ENCODE measurements at regions not wholly inside any gene's neighbourhood (a gene's known extent, or its start where the extent isn't known, plus 50 kb on each side); places are given as distances from the start of the nearest gene placed in this dataset.
A peak's percentile ranks its signal among the peaks of the same experiment; 100 is the strongest.

DNA sequence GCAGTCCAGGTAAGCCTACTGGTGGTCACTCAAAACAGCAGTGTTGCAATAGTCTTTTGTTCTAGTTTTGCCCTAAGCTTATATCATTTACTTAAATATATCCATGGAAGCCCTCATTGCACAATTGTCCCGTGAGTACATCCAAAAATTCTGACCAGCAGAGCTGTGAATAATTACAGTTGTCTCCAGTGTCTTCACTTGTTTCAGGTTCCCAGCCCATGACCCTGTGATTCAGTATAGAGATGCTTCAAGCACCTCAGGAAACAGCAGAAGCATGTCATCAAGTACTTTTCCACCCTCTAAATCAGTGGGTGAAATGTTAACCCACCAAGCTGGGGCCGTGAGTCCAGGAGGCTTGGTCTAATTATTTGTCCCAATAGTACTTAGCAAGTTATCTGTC lies 214.9 kb upstream of the RPS6KA3 start:
- DNase-seq (ENCODE audit: low read depth in 2 of 2, low spot score in 1 of 2), result no peak

DNA sequence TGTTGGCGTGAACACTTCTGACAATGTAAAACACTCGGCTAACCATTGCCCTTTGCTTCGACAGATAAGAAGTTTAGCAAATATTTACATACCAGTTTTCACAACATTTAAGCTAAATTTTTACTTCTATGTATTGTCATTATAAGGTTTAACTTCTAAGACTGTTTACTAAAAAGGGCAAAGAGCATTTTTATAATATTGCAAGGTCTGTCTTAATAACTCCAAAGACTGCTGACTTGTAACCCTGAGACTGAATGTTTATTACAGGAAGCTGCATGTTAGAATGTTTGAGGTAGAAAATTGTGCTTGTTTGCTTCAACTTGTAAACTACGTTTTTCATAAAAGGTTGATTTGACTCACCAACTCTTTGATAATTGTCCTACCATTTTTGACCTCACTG lies 213.2 kb upstream of the RPS6KA3 start:
- DNase-seq (ENCODE audit: low read depth in 2 of 2, low spot score in 1 of 2), result no peak

DNA sequence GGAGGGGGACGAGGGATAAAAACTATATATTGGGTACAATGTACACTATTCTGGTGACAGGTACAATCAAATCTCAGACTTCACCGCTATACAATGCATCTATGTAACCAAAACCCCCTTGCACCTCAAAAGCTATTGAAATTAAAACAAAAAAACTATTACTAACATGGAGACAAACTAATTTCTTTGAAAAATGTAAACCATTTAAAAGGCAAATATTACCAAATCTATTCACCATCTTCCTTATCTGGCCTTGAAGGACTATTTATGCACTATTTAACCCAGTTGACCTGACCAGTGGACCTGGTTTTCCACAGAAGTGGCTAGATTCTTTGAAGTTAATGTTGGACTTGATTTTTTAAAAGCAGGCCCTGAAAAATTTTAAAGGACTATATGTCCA lies 212.3 kb upstream of the RPS6KA3 start:
- no peak for DNase-seq (ENCODE audit: low read depth in 2 of 2, low spot score in 1 of 2)

DNA sequence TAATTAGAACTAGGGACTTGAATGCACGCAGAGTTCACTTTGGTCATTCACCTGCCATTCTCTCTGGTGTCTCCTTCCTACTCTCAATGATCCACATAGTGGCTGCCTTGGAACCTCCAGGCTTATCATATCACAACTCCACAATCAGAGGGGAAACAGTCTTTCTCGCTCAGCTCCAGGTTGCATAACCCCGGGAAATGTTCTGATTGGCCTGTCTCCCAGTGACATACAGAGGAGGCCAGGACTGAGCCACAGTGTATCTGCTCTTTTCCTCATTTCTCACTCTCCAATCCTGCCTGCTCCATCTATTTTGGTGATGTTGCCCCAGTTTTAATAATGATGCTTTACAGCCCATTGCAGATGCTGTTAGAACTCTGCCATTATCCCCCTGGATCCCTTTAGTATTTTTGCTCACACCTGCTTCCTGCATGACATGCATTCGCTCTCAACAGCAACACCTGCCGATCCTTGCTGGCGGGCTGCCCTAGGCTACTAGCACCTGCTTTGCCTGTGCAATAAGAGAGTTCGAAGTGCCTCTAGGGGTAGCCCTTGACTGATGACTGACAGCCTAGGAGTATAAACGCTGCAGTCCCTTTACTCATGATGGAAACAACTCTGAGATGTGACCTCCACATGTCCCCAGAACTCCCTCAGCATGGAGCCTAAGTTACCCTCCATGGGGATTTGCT lies 211.3 kb upstream of the RPS6KA3 start:
- no peak for DNase-seq (ENCODE audit: low read depth in 2 of 2, low spot score in 1 of 2)

DNA sequence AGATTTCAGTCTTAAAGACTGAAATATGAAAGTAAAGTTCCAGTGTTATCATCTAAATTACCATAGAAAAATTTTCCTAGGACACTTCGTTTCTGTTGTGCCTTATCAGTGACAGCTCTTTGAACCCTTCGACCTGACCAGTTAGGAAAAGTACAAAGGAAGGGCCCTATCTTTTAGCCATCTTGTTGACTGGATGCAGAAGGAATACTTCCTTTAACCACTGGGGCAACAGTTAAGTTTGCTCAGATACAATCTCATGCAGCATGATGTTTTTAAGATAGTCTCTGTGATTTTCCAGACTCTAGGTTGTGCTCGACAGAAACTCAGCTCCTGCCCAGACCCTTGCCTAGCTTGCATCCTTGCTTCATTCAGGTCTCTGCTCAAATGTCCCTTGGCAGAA lies 210.5 kb upstream of the RPS6KA3 start:
- DNase-seq (ENCODE audit: low read depth in 2 of 2, low spot score in 1 of 2), result no peak

DNA sequence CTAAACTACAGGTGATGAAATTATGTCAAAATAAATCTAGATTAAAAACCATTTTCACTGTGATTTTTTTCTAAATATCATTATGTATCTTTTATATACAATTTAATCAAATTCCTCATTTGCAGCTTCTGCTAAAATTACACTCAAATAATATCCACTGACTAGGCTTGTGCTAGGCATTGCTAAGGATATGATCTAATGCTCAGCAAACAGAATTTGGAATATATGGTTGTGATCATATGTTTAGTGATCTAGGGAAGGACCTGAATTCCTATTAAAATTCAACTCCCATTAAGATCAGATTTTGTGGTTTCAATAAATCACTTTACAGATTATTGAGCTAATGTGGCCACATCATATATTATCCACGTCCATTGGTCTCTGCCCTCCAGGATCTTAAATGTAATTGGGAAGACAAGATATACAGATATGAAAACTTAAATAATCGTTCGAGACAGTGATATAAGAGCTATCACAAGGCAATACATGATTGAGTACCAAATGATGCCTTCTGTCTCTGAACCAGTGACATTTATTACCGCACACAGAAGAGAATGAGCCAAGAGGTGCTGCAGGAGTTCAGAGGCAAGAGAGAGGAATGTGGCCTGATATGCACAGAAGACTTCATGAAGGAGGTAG lies 206.0 kb upstream of the RPS6KA3 start:
- no peak for DNase-seq (ENCODE audit: low read depth in 2 of 2, low spot score in 1 of 2)

DNA sequence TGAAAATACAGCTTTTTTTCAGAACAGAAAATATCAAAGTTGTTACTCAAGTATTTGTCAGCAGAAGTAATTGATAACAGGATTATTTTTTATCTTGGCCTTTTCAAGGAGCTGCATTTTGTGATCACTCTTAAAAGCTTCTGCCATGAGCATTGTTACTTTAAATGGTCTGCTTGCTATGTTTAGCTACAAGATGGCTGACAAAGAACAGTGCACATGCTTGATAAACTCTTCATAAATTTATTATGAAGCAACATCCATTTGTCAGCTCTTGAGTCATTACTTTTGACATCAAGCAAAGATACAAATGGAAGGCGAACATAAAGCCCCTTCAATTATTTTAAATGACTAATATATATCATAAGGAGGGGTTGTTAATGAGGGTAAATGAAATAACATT lies 205.4 kb upstream of the RPS6KA3 start:
- no peak for DNase-seq (ENCODE audit: low read depth in 2 of 2, low spot score in 1 of 2)

DNA sequence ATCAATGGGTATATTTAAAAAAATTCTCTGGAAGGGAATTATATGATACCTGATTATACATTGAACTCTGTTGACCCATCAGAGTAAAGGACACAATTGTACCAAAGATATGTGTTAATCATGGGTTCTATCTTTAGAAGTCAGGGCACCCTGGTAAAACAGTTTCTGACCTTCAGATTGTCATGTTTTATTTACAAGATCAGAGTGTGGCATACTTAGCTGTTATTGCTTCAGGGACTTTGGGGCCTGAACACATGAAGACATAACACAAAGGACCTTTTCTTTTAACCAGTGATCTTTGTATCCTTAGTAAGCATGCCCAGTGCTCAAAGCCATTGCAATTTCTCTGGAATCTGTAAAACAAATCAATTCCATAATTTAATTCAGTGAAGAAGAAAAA lies 204.8 kb upstream of the RPS6KA3 start:
- DNase-seq (ENCODE audit: low read depth in 2 of 2, low spot score in 1 of 2), result no peak

DNA sequence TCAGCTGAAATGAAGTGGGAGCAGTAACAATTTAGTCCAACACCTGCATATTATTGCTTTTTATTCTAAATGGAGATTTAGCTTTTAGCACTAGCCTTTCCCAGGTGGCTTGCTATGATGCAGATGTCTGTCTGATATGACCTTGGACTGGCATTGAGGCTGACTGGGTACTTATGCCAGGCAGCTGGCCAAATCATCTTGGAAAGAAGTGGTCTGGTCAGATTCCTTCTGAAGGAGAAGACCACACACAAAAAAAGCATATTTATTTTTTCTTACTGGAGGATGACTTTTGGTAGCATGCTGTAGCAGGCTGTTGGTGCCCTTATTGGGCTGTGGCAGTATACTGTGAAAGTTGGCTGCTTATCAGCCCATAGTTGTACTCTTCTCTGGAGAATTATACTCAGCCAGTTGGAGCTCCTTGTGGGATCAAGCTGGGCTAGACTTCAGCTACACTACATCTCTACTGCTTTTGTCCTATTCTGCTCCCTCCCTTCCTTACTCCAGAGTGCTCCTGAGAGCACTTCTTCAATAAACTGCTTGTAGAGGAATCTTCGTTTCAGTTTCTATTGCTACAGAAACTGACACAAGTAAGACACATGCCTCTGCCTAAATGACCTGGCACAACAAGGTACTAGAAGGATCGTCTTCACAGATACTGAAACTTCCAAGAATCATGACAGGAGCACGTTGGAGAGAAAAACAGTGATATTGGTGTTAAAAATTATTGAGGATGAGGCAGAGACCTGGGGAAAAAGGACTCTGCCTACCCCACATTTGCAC lies 196.8 kb upstream of the RPS6KA3 start:
- DNase-seq (ENCODE audit: low read depth in 2 of 2, low spot score in 1 of 2), result no peak

DNA sequence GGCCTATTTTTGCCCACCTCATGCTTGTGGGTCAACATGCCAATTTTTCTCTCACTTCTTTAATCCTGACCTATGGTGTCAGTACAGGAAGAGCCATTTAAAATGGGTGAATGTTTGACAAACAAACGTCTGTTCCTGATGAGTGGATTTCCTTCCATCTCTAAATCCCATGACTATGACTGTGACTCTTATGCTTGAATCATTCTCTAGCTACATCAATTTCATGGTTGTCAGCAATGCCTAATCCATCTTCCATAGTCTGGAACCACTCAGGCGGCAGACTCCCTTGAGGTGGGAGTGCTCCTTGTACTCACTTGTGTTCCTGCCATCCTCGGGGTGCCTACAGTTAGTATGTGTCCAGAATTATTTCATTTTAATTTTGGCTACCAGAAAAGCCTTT lies 194.9 kb upstream of the RPS6KA3 start:
- DNase-seq (ENCODE audit: low read depth in 2 of 2, low spot score in 1 of 2), result no peak

DNA sequence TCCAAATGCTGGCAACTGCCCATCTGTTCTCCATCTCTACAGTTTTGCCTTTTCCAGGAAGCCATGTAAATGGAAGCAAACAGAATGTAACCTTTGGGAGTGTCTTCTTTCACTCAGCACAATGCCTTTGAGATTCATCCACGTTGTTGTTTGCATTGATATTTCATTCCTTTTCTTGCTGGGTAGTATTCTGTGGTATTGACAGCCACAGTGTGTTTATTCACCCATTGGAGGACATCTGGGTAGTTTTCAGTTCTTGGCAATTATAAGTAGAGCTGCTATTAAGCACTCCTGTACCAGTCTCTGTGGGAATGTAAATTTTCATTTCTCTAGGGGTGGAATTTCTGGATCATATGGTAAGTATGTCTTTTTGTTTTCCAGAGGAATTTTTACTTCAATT lies 194.3 kb upstream of the RPS6KA3 start:
- DNase-seq (ENCODE audit: low read depth in 2 of 2, low spot score in 1 of 2), result no peak

DNA sequence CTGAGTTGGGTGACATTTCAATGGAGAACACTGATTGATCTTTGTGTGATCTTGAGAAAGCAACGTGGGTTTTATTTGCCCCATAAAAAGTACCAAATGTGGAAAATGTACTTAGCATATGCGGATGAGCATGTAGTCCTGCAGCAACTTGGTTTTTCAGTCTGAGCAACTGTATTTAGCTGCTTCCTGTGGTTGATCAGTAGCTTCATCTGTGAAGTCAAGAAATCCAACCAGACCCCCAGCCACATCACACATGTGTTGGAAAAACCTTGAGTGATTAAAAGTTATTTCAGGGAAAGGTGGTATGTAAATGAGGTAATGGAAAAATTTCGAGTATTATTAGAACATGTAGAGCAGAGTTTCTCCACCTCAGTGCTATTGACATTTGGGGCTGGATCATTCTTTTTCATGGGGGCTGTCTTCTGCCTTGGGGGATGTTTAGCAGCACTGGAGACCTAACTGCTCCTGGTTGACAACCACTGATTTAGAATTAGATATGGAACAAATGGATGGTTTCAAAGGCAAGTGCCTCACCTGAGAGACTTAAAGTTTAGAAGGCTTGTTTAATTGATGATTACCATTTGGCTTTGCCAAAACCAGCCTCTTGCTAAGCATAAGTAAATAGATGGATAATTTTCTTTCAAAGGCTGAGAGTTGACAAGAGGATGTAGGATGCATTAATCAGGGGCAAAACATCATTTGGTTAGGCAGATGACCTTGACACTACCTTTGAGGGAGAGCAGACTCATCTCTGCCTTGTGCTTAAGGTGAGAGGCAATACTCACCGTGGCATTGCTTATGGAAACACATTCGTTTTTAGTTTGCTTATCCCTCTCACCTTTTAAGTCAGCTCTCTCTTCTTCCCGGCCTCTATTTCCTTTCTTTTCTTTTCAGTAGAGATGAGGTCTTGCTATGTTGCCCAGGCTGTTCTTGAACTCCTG lies 193.0 kb upstream of the RPS6KA3 start:
- DNase-seq (ENCODE audit: low read depth in 2 of 2, low spot score in 1 of 2), result no peak

DNA sequence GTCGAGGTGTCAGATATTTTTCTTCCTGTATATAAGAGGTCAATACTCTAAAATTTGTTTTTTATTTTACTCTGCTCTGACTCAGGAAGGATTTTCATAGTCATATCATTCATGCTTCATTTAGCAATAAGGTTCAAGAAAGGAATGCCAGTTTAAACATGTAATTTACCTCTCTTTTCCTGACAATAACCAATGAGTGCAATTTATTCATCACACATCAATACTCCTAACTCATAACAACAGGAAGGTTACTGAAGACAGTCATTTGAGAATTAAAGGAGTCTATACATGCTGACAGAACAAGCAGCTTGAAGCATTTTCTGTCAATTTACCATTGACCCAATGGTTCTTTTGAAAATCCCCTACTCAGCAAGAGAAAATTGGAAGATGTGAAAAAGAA lies 190.3 kb upstream of the RPS6KA3 start:
- no peak for DNase-seq (ENCODE audit: low read depth in 2 of 2, low spot score in 1 of 2)

DNA sequence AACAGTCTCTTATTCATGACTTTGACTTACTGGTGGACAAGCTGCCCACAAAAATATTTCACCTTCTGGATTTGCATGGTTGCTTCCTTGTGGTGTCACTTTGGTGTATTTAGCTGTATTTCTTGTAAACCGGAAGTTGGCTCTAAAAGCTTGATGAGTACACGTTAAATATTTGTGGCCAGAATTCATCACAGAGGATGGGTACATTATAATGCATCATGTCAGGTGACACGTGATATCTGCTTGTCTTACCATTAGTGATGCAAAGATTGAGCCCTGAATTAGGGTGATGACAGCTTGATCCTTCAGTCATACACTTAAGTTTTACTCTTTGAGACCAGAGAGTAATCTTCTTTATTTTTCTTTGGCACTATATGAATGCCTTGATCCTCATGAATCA lies 188.3 kb upstream of the RPS6KA3 start:
- no peak for DNase-seq (ENCODE audit: low read depth in 2 of 2, low spot score in 1 of 2)

DNA sequence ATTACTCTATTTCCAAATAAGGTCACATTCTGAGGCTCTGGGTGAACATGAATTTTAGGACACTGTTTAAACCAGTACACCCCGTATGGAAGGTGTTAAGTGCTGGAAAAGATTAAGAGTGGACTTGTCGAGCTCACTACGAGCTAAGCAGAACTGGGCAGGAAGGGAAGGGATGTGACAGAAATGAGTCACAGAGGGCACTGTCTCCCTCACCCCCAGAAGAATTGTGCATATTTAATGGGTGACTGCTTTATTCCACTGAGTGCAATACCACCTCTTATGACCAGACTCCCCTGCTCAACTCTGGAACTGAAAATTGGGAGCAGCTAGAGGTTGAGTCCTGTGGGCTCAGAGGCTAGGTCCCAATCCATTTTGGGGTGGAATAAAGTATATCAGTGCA lies 187.4 kb upstream of the RPS6KA3 start:
- DNase-seq (ENCODE audit: low read depth in 2 of 2, low spot score in 1 of 2), result no peak

DNA sequence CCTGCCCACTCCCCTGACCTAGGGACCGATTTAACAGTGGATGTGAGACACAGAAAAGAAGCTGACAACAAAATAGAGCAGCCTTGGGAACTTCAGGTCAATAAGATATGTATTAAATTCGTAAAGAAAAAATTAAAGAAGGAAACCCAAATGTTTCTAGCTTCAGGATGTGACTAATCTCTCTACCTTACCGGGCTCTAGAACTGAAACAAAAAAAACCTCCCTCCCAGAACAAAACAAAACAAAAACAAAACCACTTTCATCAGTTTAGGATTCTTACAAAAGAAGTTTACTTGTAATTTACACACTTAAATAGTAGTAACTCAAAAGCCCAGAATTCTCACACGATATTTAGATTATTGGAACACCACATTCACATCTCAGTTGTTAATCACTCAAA lies 185.8 kb upstream of the RPS6KA3 start:
- DNase-seq (ENCODE audit: low read depth in 2 of 2, low spot score in 1 of 2), result no peak

DNA sequence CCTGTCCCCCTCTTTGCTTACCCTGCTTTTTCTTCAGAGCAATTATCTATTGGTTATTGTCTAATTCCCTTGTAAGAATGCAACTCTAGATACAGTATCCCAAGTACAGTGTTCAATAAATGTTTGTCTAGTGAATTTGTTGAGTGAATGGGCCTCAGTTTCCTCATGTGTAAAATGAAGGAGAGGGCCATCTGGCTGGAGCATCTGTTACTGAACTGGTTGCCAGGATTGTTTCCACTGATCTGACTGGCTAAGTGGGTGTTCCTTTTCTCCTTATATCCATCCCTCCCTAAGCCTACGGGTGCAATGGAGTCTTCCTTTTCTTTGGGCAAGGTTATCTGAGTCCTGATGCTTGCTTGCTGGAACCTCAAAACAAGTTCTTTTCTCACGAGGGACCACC lies 185.2 kb upstream of the RPS6KA3 start:
- DNase-seq (ENCODE audit: low read depth in 2 of 2, low spot score in 1 of 2), result no peak

DNA sequence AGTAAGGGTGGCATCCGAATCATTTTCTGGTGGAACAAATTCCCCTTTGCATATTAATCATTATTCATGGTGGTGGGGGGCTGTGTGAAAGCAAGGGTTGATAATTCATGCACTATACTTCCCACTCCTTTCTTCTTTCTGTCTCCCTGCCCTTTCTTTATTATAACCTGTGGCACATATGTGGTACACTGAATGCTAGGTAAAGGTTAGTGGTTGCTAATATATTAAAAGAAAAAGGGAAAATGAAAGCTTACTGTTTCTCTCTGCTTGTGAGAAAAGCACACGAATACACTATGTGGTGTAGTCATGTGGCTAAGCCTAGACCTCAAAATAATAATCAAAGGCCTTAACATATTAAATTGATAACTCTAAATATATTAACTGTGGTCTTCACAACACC lies 178.4 kb upstream of the RPS6KA3 start:
- DNase-seq (ENCODE audit: low read depth in 2 of 2, low spot score in 1 of 2), result no peak

DNA sequence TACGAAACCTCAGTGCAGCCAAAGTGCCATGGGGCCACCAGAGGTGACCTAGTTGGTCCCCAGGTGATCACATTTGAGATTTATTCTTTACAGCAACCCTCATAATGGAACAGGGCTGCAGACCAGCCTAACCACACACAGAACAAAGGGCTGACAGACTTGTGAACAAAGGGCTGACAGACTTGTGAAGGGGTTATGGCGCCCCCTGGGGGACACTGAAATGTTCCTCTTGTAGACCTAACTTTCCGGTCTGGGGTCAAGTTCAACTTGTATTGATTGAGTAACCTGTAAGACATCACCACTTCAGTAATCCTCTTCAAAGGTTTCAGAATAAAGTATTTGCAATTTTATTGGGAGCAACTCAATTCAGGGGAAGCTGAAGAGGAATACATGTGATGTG lies 175.9 kb upstream of the RPS6KA3 start:
- peak; percentile 64 to 73 for DNase-seq (ENCODE audit: low read depth in 2 of 2, low spot score in 1 of 2)

DNA sequence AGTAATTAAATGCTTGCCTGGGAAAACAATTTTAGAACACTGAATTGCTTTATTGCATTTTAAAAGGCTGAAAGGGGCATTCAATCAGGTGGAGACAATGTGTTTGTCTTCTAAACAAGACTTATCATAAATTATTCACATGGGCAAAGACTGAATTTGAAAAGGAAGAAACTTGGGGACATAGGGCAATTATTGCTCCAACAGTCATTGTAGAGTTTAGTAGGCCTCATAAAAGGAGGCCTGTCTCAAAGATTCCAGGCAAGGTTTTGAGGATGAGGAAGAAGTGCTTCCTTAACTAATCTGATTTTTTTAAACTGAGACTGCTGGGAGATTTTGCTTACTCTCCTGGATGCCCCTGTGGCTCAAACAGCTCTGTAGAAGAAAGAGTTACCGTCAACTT lies 174.4 kb upstream of the RPS6KA3 start:
- DNase-seq (ENCODE audit: low read depth in 2 of 2, low spot score in 1 of 2), result no peak

DNA sequence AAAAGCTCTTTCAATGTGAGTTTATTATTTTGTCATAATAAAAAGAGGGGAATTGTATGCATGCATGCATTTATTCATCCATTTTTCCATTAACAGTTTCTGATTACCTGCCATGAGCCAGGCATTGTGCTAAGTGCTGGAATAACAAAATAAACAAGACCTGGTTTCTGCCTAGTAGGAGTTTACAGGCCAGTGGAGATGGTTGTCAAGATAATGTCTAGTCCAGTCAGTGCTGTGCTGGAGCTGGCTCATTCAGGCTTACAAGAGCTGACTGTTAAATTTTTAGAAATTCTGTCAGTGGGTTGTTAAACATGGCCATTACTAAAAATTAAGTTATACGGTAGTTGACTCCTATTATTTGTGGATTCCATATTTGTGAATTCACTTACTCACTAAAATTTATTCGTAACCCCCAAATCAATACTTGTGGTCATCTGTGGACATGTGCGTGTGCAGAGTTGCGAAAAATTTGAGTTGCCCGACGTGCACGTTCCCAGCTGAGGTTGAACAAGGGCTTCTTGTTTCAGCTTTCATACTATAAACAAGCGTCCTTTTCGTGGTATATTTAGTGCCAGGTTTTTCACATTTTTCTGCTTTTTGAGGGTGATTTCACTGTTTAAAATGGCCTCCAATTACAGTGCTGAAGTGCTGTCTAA lies 172.3 kb upstream of the RPS6KA3 start:
- no peak for DNase-seq (ENCODE audit: low read depth in 2 of 2, low spot score in 1 of 2)
